ENCODE measurements at regions not wholly inside any gene's neighbourhood (a gene's known extent, or its start where the extent isn't known, plus 50 kb on each side); places are given as distances from the start of the nearest gene placed in this dataset.

- TF ChIP-seq, protein P1, sequence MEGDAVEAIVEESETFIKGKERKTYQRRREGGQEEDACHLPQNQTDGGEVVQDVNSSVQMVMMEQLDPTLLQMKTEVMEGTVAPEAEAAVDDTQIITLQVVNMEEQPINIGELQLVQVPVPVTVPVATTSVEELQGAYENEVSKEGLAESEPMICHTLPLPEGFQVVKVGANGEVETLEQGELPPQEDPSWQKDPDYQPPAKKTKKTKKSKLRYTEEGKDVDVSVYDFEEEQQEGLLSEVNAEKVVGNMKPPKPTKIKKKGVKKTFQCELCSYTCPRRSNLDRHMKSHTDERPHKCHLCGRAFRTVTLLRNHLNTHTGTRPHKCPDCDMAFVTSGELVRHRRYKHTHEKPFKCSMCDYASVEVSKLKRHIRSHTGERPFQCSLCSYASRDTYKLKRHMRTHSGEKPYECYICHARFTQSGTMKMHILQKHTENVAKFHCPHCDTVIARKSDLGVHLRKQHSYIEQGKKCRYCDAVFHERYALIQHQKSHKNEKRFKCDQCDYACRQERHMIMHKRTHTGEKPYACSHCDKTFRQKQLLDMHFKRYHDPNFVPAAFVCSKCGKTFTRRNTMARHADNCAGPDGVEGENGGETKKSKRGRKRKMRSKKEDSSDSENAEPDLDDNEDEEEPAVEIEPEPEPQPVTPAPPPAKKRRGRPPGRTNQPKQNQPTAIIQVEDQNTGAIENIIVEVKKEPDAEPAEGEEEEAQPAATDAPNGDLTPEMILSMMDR (IDR thresholded peaks at IDR 0.05; ENCODE audit: poor library complexity), result no peak
- TF ChIP-seq EZH2 (IDR thresholded peaks at IDR 0.05; ENCODE audit: borderline replicate concordance), result no peak
- TF ChIP-seq EZH2phosphoT487 (IDR thresholded peaks at IDR 0.05; ENCODE audit: low read depth, severe bottlenecking, unreplicated experiment), result no peak
Observed at GRCh38 chr2:43020990-43021669, 205.3 kb downstream of the ZFP36L2 start.
